ENCODE measurements at regions not wholly inside any gene's neighbourhood (a gene's known extent, or its start where the extent isn't known, plus 50 kb on each side); places are given as distances from the start of the nearest gene placed in this dataset.

DNA sequence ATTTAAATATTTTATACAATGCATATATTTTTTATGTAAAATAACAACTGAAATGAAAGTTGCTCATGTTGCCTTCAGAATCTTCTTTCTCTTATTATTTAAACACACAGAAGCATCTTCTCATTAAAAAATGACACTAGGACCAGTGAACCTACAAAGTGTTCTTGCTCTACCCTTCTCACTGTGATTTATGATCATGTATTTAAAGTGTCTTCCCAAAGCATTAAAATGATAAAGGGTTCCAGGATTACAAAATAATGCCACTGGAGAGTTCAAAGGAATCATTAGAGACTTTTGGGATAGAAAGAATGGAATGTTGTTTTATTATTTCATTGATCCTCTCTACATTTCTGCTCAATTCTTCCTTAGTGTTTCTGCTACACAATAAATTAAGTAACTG, 643.6 kb upstream of the SLITRK1 start:
- H3K36me3 ChIP-seq, result no peaks in the 10 kb centered on the region
- no peak for TF ChIP-seq POLR2A (IDR thresholded peaks at IDR 0.05)
- TF ChIP-seq, protein P1, sequence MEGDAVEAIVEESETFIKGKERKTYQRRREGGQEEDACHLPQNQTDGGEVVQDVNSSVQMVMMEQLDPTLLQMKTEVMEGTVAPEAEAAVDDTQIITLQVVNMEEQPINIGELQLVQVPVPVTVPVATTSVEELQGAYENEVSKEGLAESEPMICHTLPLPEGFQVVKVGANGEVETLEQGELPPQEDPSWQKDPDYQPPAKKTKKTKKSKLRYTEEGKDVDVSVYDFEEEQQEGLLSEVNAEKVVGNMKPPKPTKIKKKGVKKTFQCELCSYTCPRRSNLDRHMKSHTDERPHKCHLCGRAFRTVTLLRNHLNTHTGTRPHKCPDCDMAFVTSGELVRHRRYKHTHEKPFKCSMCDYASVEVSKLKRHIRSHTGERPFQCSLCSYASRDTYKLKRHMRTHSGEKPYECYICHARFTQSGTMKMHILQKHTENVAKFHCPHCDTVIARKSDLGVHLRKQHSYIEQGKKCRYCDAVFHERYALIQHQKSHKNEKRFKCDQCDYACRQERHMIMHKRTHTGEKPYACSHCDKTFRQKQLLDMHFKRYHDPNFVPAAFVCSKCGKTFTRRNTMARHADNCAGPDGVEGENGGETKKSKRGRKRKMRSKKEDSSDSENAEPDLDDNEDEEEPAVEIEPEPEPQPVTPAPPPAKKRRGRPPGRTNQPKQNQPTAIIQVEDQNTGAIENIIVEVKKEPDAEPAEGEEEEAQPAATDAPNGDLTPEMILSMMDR (IDR thresholded peaks at IDR 0.05), result no peak
- H3K27ac ChIP-seq, result no peak overlapping the region
- no peaks in the 10 kb centered on the region for H3K27me3 ChIP-seq
- no peaks in the 10 kb centered on the region for H3K9me3 ChIP-seq
- DNase-seq, result no peak
- H3K4me3 ChIP-seq (replicated peaks in 1 of 3), result no peak overlapping the region
- no peaks in the 10 kb centered on the region for H3K4me1 ChIP-seq
- intact Hi-C loops (cut with DNase I), result no loop called here

DNA sequence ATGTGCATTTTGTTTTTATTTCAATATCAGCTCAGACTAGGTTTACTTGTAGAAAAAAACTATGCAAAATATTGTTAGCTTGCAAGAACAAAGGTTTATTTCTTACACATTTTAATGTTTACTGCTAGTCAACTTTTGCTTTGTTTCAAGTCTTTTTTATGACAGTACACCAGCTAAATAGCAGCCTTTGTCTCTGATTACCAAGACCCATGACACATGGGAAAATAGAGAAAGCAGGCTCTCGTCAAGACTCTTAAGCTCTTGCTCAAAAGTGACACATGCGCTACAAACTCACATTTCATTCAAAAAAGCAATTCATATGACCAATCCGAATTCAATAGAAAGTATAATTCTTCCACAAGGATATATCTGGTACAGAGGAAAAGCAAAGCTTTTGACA, 642.3 kb upstream of the SLITRK1 start:
- intact Hi-C loops (cut with DNase I), result no loop called here
- Histone ChIP-seq H3K9me3 (no peaks in the 10 kb centered on the region), H3K27ac (no peak overlapping the region), H3K4me3 (replicated peaks in 1 of 3) (no peak overlapping the region), H3K4me1 (no peaks in the 10 kb centered on the region), H3K36me3 (no peaks in the 10 kb centered on the region), H3K27me3 (no peaks in the 10 kb centered on the region)
- TF ChIP-seq POLR2A (IDR thresholded peaks at IDR 0.05), result no peak
- TF ChIP-seq, protein P1 (IDR thresholded peaks at IDR 0.05), result no peak
- DNase-seq, result no peak
- 72 to 89% methylated on average over 3 of the region's 3 CpGs for WGBS, 2 donors

DNA sequence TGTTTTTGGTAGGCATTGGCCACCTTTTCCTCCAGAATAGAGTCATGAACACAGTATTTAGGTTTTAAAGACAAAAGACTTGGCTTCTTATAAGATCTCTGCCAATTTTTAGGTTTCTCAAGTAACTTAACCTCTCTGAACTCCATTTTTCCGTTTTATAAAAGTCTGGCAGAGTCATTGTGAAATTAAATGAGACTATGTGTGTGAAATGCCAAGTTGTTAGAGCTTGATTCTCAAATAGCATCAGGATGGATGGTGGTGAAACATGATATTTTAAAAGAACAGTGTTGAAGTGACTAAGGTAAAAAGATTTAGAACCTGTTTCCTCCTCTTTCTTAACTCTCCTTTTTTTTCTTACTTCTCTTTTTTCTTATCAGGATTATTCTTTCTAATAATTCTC, 617.7 kb upstream of the SLITRK1 start:
- DNase-seq, result no peak
- 61 to 71% methylated on average over 1 of the region's 1 CpG for WGBS, 2 donors

DNA sequence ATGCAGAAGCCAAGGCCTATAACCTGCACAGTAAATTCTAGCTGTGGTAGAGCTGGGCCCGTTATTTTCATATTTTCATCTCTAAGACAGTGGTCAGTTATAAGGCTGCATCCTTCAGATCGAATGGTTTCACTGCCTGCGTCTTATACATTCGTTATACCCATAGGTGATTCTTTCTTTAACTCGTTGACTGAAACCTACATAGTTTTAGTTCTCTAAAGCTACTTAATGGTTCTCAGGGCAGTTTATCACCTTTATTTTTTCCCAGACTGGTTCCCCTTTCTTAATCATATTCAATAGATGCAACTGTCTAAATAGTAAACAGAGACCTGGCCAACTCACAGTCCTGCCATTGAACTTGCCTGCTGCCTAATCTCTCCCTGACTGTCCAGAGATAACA, 615.3 kb upstream of the SLITRK1 start:
- no peak overlapping the region for H3K27ac ChIP-seq
- H3K4me1 ChIP-seq, result no peaks in the 10 kb centered on the region
- no peak overlapping the region for H3K4me3 ChIP-seq (replicated peaks in 1 of 3)
- H3K36me3 ChIP-seq, result no peaks in the 10 kb centered on the region
- intact Hi-C loops (cut with DNase I), result no loop called here
- no peaks in the 10 kb centered on the region for H3K9me3 ChIP-seq
- no peak for DNase-seq
- TF ChIP-seq, protein P1 (IDR thresholded peaks at IDR 0.05), result no peak
- no peak for TF ChIP-seq POLR2A (IDR thresholded peaks at IDR 0.05)
- no peaks in the 10 kb centered on the region for H3K27me3 ChIP-seq
- 86 to 87% methylated on average over 5 of the region's 5 CpGs for WGBS, 2 donors

More for the DNA sequence above, 617.7 kb upstream of the SLITRK1 start:
- intact Hi-C loops (cut with DNase I), result no loop called here
- TF ChIP-seq POLR2A (IDR thresholded peaks at IDR 0.05), result no peak
- TF ChIP-seq, protein P1 (IDR thresholded peaks at IDR 0.05), result no peak
- Histone ChIP-seq H3K27ac (no peak overlapping the region), H3K27me3 (no peaks in the 10 kb centered on the region), H3K36me3 (no peaks in the 10 kb centered on the region), H3K9me3 (no peaks in the 10 kb centered on the region), H3K4me3 (replicated peaks in 1 of 3) (no peak overlapping the region), H3K4me1 (no peaks in the 10 kb centered on the region)

DNA sequence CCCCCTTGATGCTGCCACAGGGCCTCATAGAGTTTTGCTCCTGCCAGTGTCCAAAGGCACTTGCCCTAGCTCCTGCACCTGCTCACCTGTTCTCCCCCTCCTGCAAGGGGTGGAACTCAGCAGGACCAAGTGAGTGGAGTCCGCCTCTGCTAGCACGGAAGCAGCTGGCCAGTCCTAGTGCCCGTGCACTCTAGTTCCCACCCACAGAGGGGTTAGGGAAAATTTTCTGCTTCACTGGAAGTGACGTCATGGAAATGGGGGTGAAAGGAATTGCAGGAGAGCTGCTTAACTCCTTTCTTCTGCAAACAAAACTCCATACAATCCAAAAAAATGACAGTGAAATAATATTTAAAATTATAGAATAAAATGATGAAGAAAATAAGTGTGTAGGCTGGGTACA, 609.7 kb upstream of the SLITRK1 start:
- no peaks in the 10 kb centered on the region for H3K27me3 ChIP-seq
- DNase-seq, result no peak
- H3K27ac ChIP-seq, result no peak overlapping the region
- H3K4me3 ChIP-seq (replicated peaks in 1 of 3), result no peak overlapping the region
- TF ChIP-seq POLR2A (IDR thresholded peaks at IDR 0.05), result no peak
- TF ChIP-seq, protein P1 (IDR thresholded peaks at IDR 0.05), result no peak
- no peaks in the 10 kb centered on the region for H3K36me3 ChIP-seq
- no peaks in the 10 kb centered on the region for H3K4me1 ChIP-seq
- WGBS, 2 donors, result 69 to 70% methylated on average over 4 of the region's 4 CpGs
- H3K9me3 ChIP-seq, result no peaks in the 10 kb centered on the region
- intact Hi-C loops (cut with DNase I), result no loop called here
